HL-60 (cell line): ENCODE measurements at regions not wholly inside any gene's neighbourhood (a gene's known extent, or its start where the extent isn't known, plus 50 kb on each side); places are given as distances from the start of the nearest gene placed in this dataset.

Experiments
- GABPA ChIP-seq: IDR thresholded peaks from 2 replicates; pipeline ENCODE4 v1.6.1; 2012; ENCODE audit warnings: low read depth
- POLR2AphosphoS5 ChIP-seq: IDR thresholded peaks from 2 replicates; pipeline ENCODE4 v1.6.1; 2012; ENCODE audit warnings: low read depth
- REST ChIP-seq: IDR thresholded peaks from 2 replicates; pipeline ENCODE4 v1.6.1; 2012; ENCODE audit warnings: low read depth; ENCODE audit not compliant: insufficient replicate concordance
- TF ChIP-seq, protein P1 (sequence below): IDR thresholded peaks from one replicate; pipeline ENCODE4 v1.5.1; 2011; ENCODE audit warnings: low read length, control low read depth, inconsistent platforms; ENCODE audit not compliant: insufficient read depth

DNA sequence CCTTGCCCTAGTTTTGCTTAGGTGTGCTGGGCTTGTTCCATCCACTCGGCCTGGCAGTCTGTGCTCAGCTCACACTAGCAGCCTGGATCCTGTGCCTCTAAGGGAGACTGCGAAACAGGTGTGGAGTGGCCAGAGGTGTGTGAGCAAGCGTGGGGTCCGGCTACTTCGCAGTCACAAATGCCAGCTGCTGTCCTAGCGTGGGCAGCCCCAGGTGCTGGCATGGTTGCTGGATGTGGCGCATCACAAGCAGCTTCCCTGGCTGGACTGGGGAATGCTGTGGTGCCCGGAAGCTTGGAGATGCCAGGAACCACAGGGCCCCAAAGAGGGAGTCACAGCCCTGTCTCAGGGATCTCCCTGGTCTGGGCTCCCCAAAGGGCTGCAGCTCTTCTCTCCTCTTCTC is 119.0 kb upstream of the TMEFF2 start:
- TF ChIP-seq, protein P1, sequence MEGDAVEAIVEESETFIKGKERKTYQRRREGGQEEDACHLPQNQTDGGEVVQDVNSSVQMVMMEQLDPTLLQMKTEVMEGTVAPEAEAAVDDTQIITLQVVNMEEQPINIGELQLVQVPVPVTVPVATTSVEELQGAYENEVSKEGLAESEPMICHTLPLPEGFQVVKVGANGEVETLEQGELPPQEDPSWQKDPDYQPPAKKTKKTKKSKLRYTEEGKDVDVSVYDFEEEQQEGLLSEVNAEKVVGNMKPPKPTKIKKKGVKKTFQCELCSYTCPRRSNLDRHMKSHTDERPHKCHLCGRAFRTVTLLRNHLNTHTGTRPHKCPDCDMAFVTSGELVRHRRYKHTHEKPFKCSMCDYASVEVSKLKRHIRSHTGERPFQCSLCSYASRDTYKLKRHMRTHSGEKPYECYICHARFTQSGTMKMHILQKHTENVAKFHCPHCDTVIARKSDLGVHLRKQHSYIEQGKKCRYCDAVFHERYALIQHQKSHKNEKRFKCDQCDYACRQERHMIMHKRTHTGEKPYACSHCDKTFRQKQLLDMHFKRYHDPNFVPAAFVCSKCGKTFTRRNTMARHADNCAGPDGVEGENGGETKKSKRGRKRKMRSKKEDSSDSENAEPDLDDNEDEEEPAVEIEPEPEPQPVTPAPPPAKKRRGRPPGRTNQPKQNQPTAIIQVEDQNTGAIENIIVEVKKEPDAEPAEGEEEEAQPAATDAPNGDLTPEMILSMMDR = no peak
- TF ChIP-seq POLR2AphosphoS5 = no peak
- no peak for TF ChIP-seq REST
- no peak for TF ChIP-seq GABPA
